ENCODE measurements at regions not wholly inside any gene's neighbourhood (a gene's known extent, or its start where the extent isn't known, plus 50 kb on each side); places are given as distances from the start of the nearest gene placed in this dataset.

GRCh38 chr16:47855431-47855830 lies 300.4 kb downstream of the ABCC12 start:
- no peak overlapping the region for H3K27ac ChIP-seq
- no peaks in the 10 kb centered on the region for H3K9me3 ChIP-seq
- H3K4me3 ChIP-seq = no peak overlapping the region
- H3K27me3 ChIP-seq = peaks cover 0 to 2% of the 10 kb centered on the region in 2 donors
- intact Hi-C loops (cut with DNase I; ENCODE audit: low total_unique reads) = no loop called here
- no peaks in the 10 kb centered on the region for H3K36me3 ChIP-seq
- DNase-seq (ENCODE audit: low spot score in 2 of 2) = no peak
- TF ChIP-seq CTCF (IDR thresholded peaks at IDR 0.05) (no peak), POLR2AphosphoS5 (IDR thresholded peaks at IDR 0.05) (no peak), POLR2A (IDR thresholded peaks at IDR 0.05) (no peak)
- no peaks in the 10 kb centered on the region for H3K4me1 ChIP-seq

GRCh38 chr16:47854737-47855136 lies 301.1 kb downstream of the ABCC12 start:
- no peak for TF ChIP-seq POLR2A (IDR thresholded peaks at IDR 0.05)
- no peak for TF ChIP-seq CTCF (IDR thresholded peaks at IDR 0.05)
- no peak for TF ChIP-seq POLR2AphosphoS5 (IDR thresholded peaks at IDR 0.05)
- intact Hi-C loops (cut with DNase I; ENCODE audit: low total_unique reads) = no loop called here

GRCh38 chr16:47852991-47853390 lies 302.8 kb downstream of the ABCC12 start:
- intact Hi-C loops (cut with DNase I; ENCODE audit: low total_unique reads) = no loop called here
- Histone ChIP-seq H3K4me3 (no peak overlapping the region), H3K4me1 (no peaks in the 10 kb centered on the region), H3K27ac (no peak overlapping the region), H3K36me3 (no peaks in the 10 kb centered on the region), H3K9me3 (no peaks in the 10 kb centered on the region), H3K27me3 (no peaks in the 10 kb centered on the region)
- no peak for DNase-seq (ENCODE audit: low spot score in 2 of 2)
- TF ChIP-seq POLR2A (IDR thresholded peaks at IDR 0.05) (no peak), CTCF (IDR thresholded peaks at IDR 0.05) (no peak), POLR2AphosphoS5 (IDR thresholded peaks at IDR 0.05) (no peak)

More at GRCh38 chr16:47854737-47855136, 301.1 kb downstream of the ABCC12 start:
- no peaks in the 10 kb centered on the region for H3K36me3 ChIP-seq
- DNase-seq (ENCODE audit: low spot score in 2 of 2) = no peak
- H3K9me3 ChIP-seq = no peaks in the 10 kb centered on the region
- no peak overlapping the region for H3K27ac ChIP-seq
- H3K4me1 ChIP-seq = no peaks in the 10 kb centered on the region
- H3K27me3 ChIP-seq = no peaks in the 10 kb centered on the region
- no peak overlapping the region for H3K4me3 ChIP-seq

- H3K4me3 ChIP-seq = no peak overlapping the region
- no peak overlapping the region for H3K27ac ChIP-seq
- no peaks in the 10 kb centered on the region for H3K36me3 ChIP-seq
- intact Hi-C loops (cut with DNase I; ENCODE audit: low total_unique reads) = no loop called here
- no peak for TF ChIP-seq POLR2A (IDR thresholded peaks at IDR 0.05)
- no peak for TF ChIP-seq POLR2AphosphoS5 (IDR thresholded peaks at IDR 0.05)
- no peak for TF ChIP-seq CTCF (IDR thresholded peaks at IDR 0.05)
- no peaks in the 10 kb centered on the region for H3K27me3 ChIP-seq
- DNase-seq (ENCODE audit: low spot score in 2 of 2) = no peak
- H3K9me3 ChIP-seq = no peaks in the 10 kb centered on the region
- no peaks in the 10 kb centered on the region for H3K4me1 ChIP-seq
These were observed 304.6 kb downstream of the ABCC12 start for GRCh38 chr16:47851146-47851545.

GRCh38 chr16:47849736-47850135 lies 306.1 kb downstream of the ABCC12 start:
- intact Hi-C loops (cut with DNase I; ENCODE audit: low total_unique reads) = no loop called here
- H3K9me3 ChIP-seq = no peaks in the 10 kb centered on the region
- TF ChIP-seq POLR2AphosphoS5 (IDR thresholded peaks at IDR 0.05) (no peak), POLR2A (IDR thresholded peaks at IDR 0.05) (no peak), CTCF (IDR thresholded peaks at IDR 0.05) (no peak)
- no peaks in the 10 kb centered on the region for H3K27me3 ChIP-seq
- DNase-seq (ENCODE audit: low spot score in 2 of 2) = no peak
- no peak overlapping the region for H3K27ac ChIP-seq
- H3K4me1 ChIP-seq = no peaks in the 10 kb centered on the region
- H3K36me3 ChIP-seq = no peaks in the 10 kb centered on the region
- H3K4me3 ChIP-seq = no peak overlapping the region
